GM10248 (cell line): ENCODE measurements at regions not wholly inside any gene's neighbourhood (a gene's known extent, or its start where the extent isn't known, plus 50 kb on each side); places are given as distances from the start of the nearest gene placed in this dataset.

Source experiments
- CTCF ChIA-PET: fragments of 300-600 bp; sonication (Branson Sonifier 250); formaldehyde crosslinking; extraction: SDS; loops from one replicate; lab custom pipeline; 2021; ENCODE audit warnings: antibody characterized with exemption; lab: Yijun Ruan, JAX
- POLR2A ChIA-PET: fragments of 350-650 bp; sonication (Branson Sonifier 250); formaldehyde crosslinking; extraction: SDS; loops from one replicate; lab custom pipeline; 2020; ENCODE audit warnings: antibody characterized with exemption; lab: Yijun Ruan, JAX
- DNase-seq: peaks from one replicate; pipeline ENCODE4 v3.0.0; 2012; ENCODE audit errors: extremely low spot score
- CTCF ChIP-seq: IDR thresholded peaks from 2 replicates; pipeline ENCODE4 v1.5.1; 2012; ENCODE audit warnings: mild to moderate bottlenecking, low read depth; ENCODE audit errors: extremely low read depth, missing control alignments, control extremely low read depth

GRCh38 chr5:51539232-51539631 lies 156.0 kb downstream of the ISL1 start:
- TF ChIP-seq CTCF, result no peak
- ChIA-PET CTCF (interaction anchor here (2.2 kb wide), 1 partner anchor 12 kb away, joined by 5 read pairs; no protein-coding TSS in a partner anchor), POLR2A (no interaction called here)
- DNase-seq, result no peak

- no peak for DNase-seq
- ChIA-PET POLR2A (no interaction called here), CTCF (no interaction called here)
- no peak for TF ChIP-seq CTCF
Measured at GRCh38 chr5:51544031-51544785, 161.0 kb downstream of the ISL1 start.

GRCh38 chr5:51556833-51557232 lies 173.6 kb downstream of the ISL1 start:
- no peak for DNase-seq
- TF ChIP-seq CTCF, result no peak
- POLR2A ChIA-PET, result no interaction called here
- CTCF ChIA-PET, result no interaction called here

- ChIA-PET CTCF (no interaction called here), POLR2A (no interaction called here)
- TF ChIP-seq CTCF, result no peak
- no peak for DNase-seq
Measured at GRCh38 chr5:51558682-51559081, 175.4 kb downstream of the ISL1 start.

- TF ChIP-seq CTCF, result no peak
- no peak for DNase-seq
- ChIA-PET POLR2A (no interaction called here), CTCF (interaction anchor here (0.9 kb wide), 1 partner anchor 12 kb away, joined by 3 read pairs; no protein-coding TSS in a partner anchor)
Measured at GRCh38 chr5:51559339-51559738, 176.1 kb downstream of the ISL1 start.

GRCh38 chr5:51559921-51560658 lies 176.8 kb downstream of the ISL1 start:
- ChIA-PET POLR2A (no interaction called here), CTCF (interaction anchor here (0.9 kb wide), 1 partner anchor 13 kb away, joined by 3 read pairs; no protein-coding TSS in a partner anchor)
- no peak for DNase-seq
- TF ChIP-seq CTCF, result no peak
